ENCODE measurements at regions not wholly inside any gene's neighbourhood (a gene's known extent, or its start where the extent isn't known, plus 50 kb on each side); places are given as distances from the start of the nearest gene placed in this dataset.

DNA sequence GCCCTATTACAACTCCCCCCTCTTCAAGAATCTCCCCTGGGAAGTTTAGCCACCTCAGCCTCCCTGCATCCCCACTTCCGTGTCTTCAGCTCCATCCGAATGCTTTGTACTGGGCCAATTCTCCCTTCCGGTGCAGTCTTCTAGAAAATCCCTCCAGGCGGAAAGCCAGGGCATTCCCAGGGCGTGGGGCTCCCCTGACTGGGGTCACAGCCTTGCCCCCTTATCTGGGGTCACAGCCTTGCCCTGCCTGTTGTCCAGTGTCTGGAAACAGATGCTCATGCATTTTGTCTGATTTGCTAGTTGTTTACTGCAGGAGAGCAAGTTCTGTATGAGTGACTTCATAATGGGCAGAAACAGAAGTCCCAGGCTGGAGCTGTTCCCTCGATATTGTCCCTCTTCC is 112.5 kb upstream of the TCERG1L start:
- peaks cover 0 to 5% (median 0%) of the 10 kb centered on the region in 3 donors for H3K27me3 ChIP-seq (ENCODE audit: control insufficient read depth in 3 of 3, insufficient read depth in 3 of 3, low read length in 2 of 3)
- H3K9me3 ChIP-seq (ENCODE audit: control insufficient read depth in 4 of 4, insufficient read depth in 3 of 4, low read length in 3 of 4): peaks cover 0 to 4% (median 0%) of the 10 kb centered on the region in 4 donors
- no peak overlapping the region for H3K27ac ChIP-seq (ENCODE audit: low read depth in 1 of 2, low read length in 1 of 2)
- ATAC-seq (ENCODE audit: insufficient read depth, low FRiP score) (no peak), DNase-seq (no peak)
- TF ChIP-seq CTCF (IDR thresholded peaks at IDR 0.05; ENCODE audit: control extremely low read depth, extremely low read depth): no peak
- peaks cover 0 to 5% (median 0%) of the 10 kb centered on the region in 5 donors for H3K4me1 ChIP-seq (ENCODE audit: control insufficient read depth in 5 of 5, insufficient read depth in 5 of 5, low read length in 5 of 5)
- WGBS, 2 donors: 70 to 76% methylated on average over 6 of the region's 6 CpGs
- no peaks in the 10 kb centered on the region for H3K36me3 ChIP-seq (ENCODE audit: control insufficient read depth in 4 of 4, insufficient read depth in 4 of 4, low read length in 4 of 4)
- H3K9ac ChIP-seq (ENCODE audit: insufficient read depth in 1 of 2, low read length in 2 of 2): no peak overlapping the region
- no peak overlapping the region for H3K4me3 ChIP-seq

DNA sequence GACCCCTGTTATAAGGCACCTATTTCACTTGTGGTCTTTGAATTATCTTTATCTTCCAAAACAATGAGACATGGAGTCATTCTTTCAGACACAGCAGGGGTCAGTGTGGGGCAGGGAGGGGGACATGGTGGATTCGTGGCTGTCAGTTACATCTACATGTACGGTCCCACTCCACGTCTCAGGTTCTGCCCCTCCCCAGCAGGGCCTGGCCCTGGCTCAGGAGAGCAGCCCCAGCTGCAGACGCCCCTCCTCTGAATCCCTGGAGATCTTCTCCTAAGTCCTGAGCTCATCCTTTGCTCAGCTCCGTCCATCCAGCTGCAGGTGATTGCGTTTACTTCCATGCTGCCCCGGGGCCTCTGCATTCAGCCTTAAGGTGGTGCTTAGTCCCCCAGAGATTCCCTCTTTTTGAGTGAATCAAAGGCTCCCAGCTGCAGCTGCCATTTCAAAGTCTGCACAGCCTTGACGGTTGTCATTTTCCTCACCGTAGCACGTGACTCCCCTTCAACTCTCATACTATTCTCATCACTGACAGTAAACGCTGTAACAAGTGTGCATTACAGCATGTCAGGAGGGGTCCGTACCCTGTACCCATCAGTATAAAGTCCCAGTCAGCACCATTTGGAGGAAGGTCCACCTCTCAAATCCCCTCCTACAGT is 113.4 kb upstream of the TCERG1L start:
- Histone ChIP-seq H3K36me3 (ENCODE audit: control insufficient read depth in 4 of 4, insufficient read depth in 4 of 4, low read length in 4 of 4) (no peaks in the 10 kb centered on the region), H3K9me3 (ENCODE audit: control insufficient read depth in 4 of 4, insufficient read depth in 3 of 4, low read length in 3 of 4) (peaks cover 0 to 4% (median 0%) of the 10 kb centered on the region in 4 donors), H3K9ac (ENCODE audit: insufficient read depth in 1 of 2, low read length in 2 of 2) (no peak overlapping the region), H3K27ac (ENCODE audit: low read depth in 1 of 2, low read length in 1 of 2) (no peak overlapping the region), H3K4me1 (ENCODE audit: control insufficient read depth in 5 of 5, insufficient read depth in 5 of 5, low read length in 5 of 5) (peaks cover 0 to 5% (median 0%) of the 10 kb centered on the region in 5 donors), H3K4me3 (no peak overlapping the region), H3K27me3 (ENCODE audit: control insufficient read depth in 3 of 3, insufficient read depth in 3 of 3, low read length in 2 of 3) (peaks cover 0 to 5% (median 0%) of the 10 kb centered on the region in 3 donors)
- no peak for ATAC-seq (ENCODE audit: insufficient read depth, low FRiP score)
- WGBS, 2 donors: 82% methylated on average over 12 of the region's 12 CpGs
- DNase-seq: no peak
- no peak for TF ChIP-seq CTCF (IDR thresholded peaks at IDR 0.05; ENCODE audit: control extremely low read depth, extremely low read depth)

DNA sequence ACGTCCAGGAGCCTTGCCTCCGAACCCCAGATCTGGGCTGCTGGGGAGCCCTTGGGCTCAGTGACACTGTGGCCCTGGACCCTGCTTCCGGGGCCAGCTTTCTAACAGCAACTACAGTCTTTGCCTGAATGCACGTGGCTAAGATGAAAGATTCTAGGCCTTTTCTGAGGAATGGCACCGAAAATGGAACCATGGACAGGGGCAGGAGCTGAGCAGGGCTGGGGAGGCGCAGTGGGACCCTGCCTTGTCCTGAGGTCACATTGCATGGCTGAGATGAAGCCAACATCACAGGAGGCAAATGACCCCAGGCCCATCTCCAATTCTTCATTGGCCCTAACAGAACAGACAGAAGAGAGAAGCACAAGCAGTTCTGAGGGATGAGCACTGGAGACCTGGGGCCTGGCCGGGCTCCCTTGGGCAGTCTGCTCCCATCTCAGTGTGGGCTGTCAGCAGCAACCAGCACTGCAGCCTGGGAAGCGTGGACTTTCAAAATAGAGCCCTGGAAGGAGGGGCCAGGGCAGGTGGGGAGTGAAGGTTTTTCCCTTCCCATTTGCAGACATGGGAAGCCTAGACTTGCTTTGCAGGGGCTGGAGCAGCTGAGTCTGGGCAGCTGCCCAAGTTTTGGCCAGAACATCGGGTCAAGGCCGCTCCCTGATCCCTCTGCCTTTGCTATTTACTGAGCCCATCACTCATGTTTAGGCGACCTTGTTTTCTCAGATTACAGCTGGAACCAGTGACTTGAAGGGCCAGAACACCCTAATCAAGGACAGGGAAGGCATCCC is 114.4 kb upstream of the TCERG1L start:
- no peak for TF ChIP-seq CTCF (IDR thresholded peaks at IDR 0.05; ENCODE audit: control extremely low read depth, extremely low read depth)
- Histone ChIP-seq H3K4me3 (no peak overlapping the region), H3K27me3 (ENCODE audit: control insufficient read depth in 3 of 3, insufficient read depth in 3 of 3, low read length in 2 of 3) (peaks cover 0 to 5% (median 0%) of the 10 kb centered on the region in 3 donors), H3K4me1 (ENCODE audit: control insufficient read depth in 5 of 5, insufficient read depth in 5 of 5, low read length in 5 of 5) (peaks cover 0 to 8% (median 1%) of the 10 kb centered on the region in 5 donors), H3K9ac (ENCODE audit: insufficient read depth in 1 of 2, low read length in 2 of 2) (no peak overlapping the region), H3K9me3 (ENCODE audit: control insufficient read depth in 4 of 4, insufficient read depth in 3 of 4, low read length in 3 of 4) (peaks cover 0 to 4% (median 0%) of the 10 kb centered on the region in 4 donors), H3K36me3 (ENCODE audit: control insufficient read depth in 4 of 4, insufficient read depth in 4 of 4, low read length in 4 of 4) (no peaks in the 10 kb centered on the region), H3K27ac (ENCODE audit: low read depth in 1 of 2, low read length in 1 of 2) (no peak overlapping the region)
- ATAC-seq (ENCODE audit: insufficient read depth, low FRiP score) (no peak), DNase-seq (peak in 1 of 3 donors; percentile 28)
- 65 to 79% methylated on average over 11 of the region's 11 CpGs for WGBS, 2 donors
